ENCODE measurements at regions not wholly inside any gene's neighbourhood (a gene's known extent, or its start where the extent isn't known, plus 50 kb on each side); places are given as distances from the start of the nearest gene placed in this dataset.

GRCh38 chr2:238689331-238689730, 158.6 kb upstream of the TWIST2 start:
- intact Hi-C loops (cut with DNase I): no loop called here
- DNase-seq (ENCODE audit: low spot score): no peak

GRCh38 chr2:238689871-238690389, 158.0 kb upstream of the TWIST2 start:
- intact Hi-C loops (cut with DNase I): no loop called here
- no peak for DNase-seq (ENCODE audit: low spot score)

GRCh38 chr2:238690511-238690910, 157.4 kb upstream of the TWIST2 start:
- intact Hi-C loops (cut with DNase I): no loop called here
- no peak for DNase-seq (ENCODE audit: low spot score)

- intact Hi-C loops (cut with DNase I): no loop called here
- no peak for DNase-seq (ENCODE audit: low spot score)
Measured at GRCh38 chr2:238691596-238692491, 156.0 kb upstream of the TWIST2 start.

- intact Hi-C loops (cut with DNase I): no loop called here
- DNase-seq (ENCODE audit: low spot score): no peak
Measured at GRCh38 chr2:238692562-238692961, 155.3 kb upstream of the TWIST2 start.

GRCh38 chr2:238693337-238694093, 154.4 kb upstream of the TWIST2 start:
- intact Hi-C loops (cut with DNase I): no loop called here
- no peak for DNase-seq (ENCODE audit: low spot score)

- intact Hi-C loops (cut with DNase I): no loop called here
- DNase-seq (ENCODE audit: low spot score): no peak
Measured at GRCh38 chr2:238694136-238694755, 153.6 kb upstream of the TWIST2 start.

GRCh38 chr2:238694922-238695321, 153.0 kb upstream of the TWIST2 start:
- intact Hi-C loops (cut with DNase I): no loop called here
- DNase-seq (ENCODE audit: low spot score): no peak

GRCh38 chr2:238695538-238695937, 152.3 kb upstream of the TWIST2 start:
- intact Hi-C loops (cut with DNase I): no loop called here
- DNase-seq (ENCODE audit: low spot score): no peak

GRCh38 chr2:238696331-238696730, 151.6 kb upstream of the TWIST2 start:
- DNase-seq (ENCODE audit: low spot score): no peak
- intact Hi-C loops (cut with DNase I): no loop called here

GRCh38 chr2:238696786-238697185, 151.1 kb upstream of the TWIST2 start:
- DNase-seq (ENCODE audit: low spot score): no peak
- intact Hi-C loops (cut with DNase I): no loop called here

GRCh38 chr2:238697193-238698071, 150.5 kb upstream of the TWIST2 start:
- intact Hi-C loops (cut with DNase I): no loop called here
- no peak for DNase-seq (ENCODE audit: low spot score)

GRCh38 chr2:238698072-238698352, 149.9 kb upstream of the TWIST2 start:
- no peak for DNase-seq (ENCODE audit: low spot score)
- intact Hi-C loops (cut with DNase I): no loop called here

- DNase-seq (ENCODE audit: low spot score): no peak
- intact Hi-C loops (cut with DNase I): no loop called here
Measured at GRCh38 chr2:238698451-238699306, 149.2 kb upstream of the TWIST2 start.

GRCh38 chr2:238699307-238700116, 148.4 kb upstream of the TWIST2 start:
- intact Hi-C loops (cut with DNase I): no loop called here
- no peak for DNase-seq (ENCODE audit: low spot score)

- intact Hi-C loops (cut with DNase I): no loop called here
- DNase-seq (ENCODE audit: low spot score): peak; percentile 91
Measured at GRCh38 chr2:238700117-238700457, 147.8 kb upstream of the TWIST2 start.

- intact Hi-C loops (cut with DNase I): no loop called here
- no peak for DNase-seq (ENCODE audit: low spot score)
Measured at GRCh38 chr2:238700506-238701340, 147.2 kb upstream of the TWIST2 start.

All from posterior vena cava (tissue), 2 donors.